Bronchial epithelial cell (primary cell): ENCODE measurements at regions not wholly inside any gene's neighbourhood (a gene's known extent, or its start where the extent isn't known, plus 50 kb on each side); places are given as distances from the start of the nearest gene placed in this dataset.
A peak's percentile ranks its signal among the peaks of the same experiment; 100 is the strongest.

Source experiments
- DNase-seq: peaks from one replicate; pipeline ENCODE4 v3.0.0-alpha.2; 2010; ENCODE audit warnings: low read depth
- FAIRE-seq: peaks from 2 replicates; lab custom pipeline; 2011; peaks lifted over from hg19 to GRCh38; lab: Jason Lieb, UNC
- H3K27me3 ChIP-seq: 2 replicates; pipeline ENCODE4 v1.5.1; 2011; ENCODE audit warnings: low read length; ENCODE audit not compliant: control insufficient read depth, insufficient read depth
- H3K36me3 ChIP-seq: 2 replicates; pipeline ENCODE4 v1.5.1; 2011; ENCODE audit warnings: low read length; ENCODE audit not compliant: control insufficient read depth, insufficient read depth
- H3K4me3 ChIP-seq: 2 replicates; pipeline ENCODE4 v1.5.1; 2011; ENCODE audit warnings: mild to moderate bottlenecking, low read depth, low read length, control low read depth
- TF ChIP-seq, protein P1 (sequence below): IDR thresholded peaks from 2 replicates; pipeline ENCODE4 v1.5.1; 2011; ENCODE audit warnings: mild to moderate bottlenecking, moderate library complexity, low read length, control low read depth, inconsistent platforms; ENCODE audit not compliant: insufficient read depth, severe bottlenecking

DNA sequence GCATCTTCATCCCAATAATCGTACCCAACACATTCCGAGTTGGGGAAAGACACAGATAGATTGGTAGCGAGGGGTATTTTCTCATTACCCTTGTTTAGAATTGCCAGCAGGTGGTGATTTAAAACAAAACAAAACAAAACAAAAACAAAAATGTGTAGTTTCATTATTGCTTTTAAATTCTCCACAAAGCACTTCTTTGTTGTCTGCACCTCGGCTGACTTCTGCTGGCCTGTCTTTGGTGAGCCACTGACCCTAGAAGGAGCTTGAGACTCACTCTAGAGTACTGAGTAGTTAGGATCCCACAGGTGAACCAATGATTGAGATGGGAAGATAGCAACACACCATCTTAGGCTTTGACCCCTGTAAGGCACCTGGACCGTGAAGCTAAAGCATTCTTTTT, 105.4 kb upstream of the BET1 start:
- TF ChIP-seq, protein P1, sequence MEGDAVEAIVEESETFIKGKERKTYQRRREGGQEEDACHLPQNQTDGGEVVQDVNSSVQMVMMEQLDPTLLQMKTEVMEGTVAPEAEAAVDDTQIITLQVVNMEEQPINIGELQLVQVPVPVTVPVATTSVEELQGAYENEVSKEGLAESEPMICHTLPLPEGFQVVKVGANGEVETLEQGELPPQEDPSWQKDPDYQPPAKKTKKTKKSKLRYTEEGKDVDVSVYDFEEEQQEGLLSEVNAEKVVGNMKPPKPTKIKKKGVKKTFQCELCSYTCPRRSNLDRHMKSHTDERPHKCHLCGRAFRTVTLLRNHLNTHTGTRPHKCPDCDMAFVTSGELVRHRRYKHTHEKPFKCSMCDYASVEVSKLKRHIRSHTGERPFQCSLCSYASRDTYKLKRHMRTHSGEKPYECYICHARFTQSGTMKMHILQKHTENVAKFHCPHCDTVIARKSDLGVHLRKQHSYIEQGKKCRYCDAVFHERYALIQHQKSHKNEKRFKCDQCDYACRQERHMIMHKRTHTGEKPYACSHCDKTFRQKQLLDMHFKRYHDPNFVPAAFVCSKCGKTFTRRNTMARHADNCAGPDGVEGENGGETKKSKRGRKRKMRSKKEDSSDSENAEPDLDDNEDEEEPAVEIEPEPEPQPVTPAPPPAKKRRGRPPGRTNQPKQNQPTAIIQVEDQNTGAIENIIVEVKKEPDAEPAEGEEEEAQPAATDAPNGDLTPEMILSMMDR: no peak
- FAIRE-seq: no peak

DNA sequence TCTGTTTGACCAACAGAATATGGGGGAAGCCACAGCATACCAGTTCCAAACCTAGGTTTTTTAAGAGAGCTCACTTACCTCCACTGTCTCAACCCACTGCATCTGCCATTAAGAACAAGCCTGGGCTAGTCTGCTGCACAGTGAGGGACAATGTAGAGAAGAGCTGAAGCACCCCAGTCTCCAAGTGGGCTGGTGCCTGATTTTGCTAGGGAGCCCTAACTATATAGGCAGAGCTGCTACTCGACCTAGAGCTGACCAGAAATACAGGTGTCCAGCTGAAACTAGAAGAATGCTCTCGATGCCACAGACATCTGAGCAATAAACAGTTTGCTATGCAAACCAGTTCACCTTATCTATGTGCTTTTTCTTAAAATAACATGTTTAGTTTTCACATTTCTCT, 106.9 kb upstream of the BET1 start:
- no peaks in the 10 kb centered on the region for H3K27me3 ChIP-seq
- no peak overlapping the region for H3K4me3 ChIP-seq
- FAIRE-seq (no peak), DNase-seq (peak; percentile 26)
- TF ChIP-seq, protein P1: no peak
- H3K36me3 ChIP-seq: no peaks in the 10 kb centered on the region

More for the DNA sequence above, 105.4 kb upstream of the BET1 start:
- DNase-seq: no peak
- H3K36me3 ChIP-seq: no peaks in the 10 kb centered on the region
- H3K4me3 ChIP-seq: no peak overlapping the region
- H3K27me3 ChIP-seq: no peaks in the 10 kb centered on the region

DNA sequence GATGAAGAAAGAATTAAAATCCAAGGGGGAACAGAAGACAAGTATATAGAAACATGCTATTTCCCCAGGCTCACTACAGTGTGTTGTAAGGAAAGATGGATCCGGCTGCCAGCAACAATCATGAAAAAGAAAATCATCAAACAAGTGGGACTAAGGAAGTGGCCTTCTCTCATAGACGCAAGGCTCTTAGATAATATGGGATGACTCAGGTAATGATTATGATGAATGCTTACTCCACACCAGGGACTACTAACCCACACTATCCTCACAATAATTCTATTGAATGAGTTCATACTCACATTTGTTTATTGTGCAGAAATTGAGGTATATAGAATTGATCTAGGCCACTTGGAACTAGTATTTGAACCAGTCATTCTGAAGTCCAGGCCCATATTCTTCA, 111.2 kb upstream of the BET1 start:
- peak; percentile 61 for DNase-seq
- FAIRE-seq: no peak
- Histone ChIP-seq H3K27me3 (no peaks in the 10 kb centered on the region), H3K4me3 (no peak overlapping the region), H3K36me3 (no peaks in the 10 kb centered on the region)
- TF ChIP-seq, protein P1: no peak

DNA sequence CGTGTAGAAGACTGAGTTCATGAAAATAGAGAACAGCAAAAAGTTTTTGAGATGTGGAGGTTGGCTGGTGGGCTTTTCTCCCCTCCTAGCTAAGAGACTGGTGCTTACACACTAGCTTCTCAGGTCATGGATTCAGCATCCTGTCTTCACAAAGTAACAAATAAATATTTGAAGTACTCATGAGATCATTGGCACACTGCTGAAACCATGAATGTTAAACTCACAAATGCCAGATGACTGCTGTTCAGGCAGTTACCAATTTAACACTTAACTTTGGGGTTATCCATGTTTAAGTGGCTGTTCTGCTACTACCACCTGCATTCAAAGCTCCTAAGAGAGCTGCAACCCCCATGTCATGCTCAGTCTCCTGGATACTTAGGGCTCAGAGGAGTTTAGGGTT, 119.0 kb upstream of the BET1 start:
- DNase-seq: no peak
- Histone ChIP-seq H3K4me3 (no peak overlapping the region), H3K36me3 (no peaks in the 10 kb centered on the region), H3K27me3 (no peaks in the 10 kb centered on the region)
- FAIRE-seq: no peak
- TF ChIP-seq, protein P1: no peak

DNA sequence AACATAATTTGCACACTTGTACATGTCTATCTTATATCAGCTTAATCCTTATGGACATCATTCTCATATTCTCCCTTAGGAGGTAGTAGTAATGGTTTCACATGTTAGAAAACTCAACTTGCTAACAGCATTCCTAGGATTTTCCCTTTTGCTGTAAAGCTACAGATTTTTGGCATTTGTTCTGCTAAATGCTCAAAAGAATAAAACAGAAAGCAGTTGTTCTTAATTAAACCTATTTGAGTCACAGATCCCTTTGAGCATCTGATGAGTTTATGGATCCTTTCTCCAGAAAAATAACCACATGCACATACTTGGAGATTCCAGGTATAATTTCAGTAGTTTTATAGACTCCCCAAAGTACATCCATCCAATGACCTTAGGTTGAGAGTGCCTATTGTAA, 122.9 kb upstream of the BET1 start:
- no peak for DNase-seq
- TF ChIP-seq, protein P1: no peak
- Histone ChIP-seq H3K4me3 (no peak overlapping the region), H3K27me3 (no peaks in the 10 kb centered on the region), H3K36me3 (no peaks in the 10 kb centered on the region)
- FAIRE-seq: no peak

DNA sequence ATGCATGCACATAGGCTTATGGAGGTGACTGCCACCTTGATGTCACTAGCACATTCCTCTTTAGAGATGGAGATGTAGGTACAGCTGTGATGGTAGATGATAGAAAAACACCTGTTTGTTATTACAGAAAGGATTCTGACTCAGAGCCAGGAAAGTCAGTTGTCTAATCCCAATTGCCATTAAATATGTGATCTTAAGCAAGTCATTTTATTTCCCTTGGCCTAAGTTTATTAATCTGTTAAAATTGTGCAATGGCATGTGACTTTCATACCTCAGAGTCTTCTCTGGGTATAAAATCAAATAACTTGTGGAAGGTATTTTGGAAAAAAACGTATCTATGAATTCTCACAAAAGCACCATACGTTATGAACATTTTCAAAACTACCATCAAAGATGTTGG, 123.9 kb upstream of the BET1 start:
- Histone ChIP-seq H3K27me3 (no peaks in the 10 kb centered on the region), H3K4me3 (no peak overlapping the region), H3K36me3 (no peaks in the 10 kb centered on the region)
- FAIRE-seq (no peak), DNase-seq (no peak)
- TF ChIP-seq, protein P1: no peak
